ENCODE measurements at regions not wholly inside any gene's neighbourhood (a gene's known extent, or its start where the extent isn't known, plus 50 kb on each side); places are given as distances from the start of the nearest gene placed in this dataset.

DNA sequence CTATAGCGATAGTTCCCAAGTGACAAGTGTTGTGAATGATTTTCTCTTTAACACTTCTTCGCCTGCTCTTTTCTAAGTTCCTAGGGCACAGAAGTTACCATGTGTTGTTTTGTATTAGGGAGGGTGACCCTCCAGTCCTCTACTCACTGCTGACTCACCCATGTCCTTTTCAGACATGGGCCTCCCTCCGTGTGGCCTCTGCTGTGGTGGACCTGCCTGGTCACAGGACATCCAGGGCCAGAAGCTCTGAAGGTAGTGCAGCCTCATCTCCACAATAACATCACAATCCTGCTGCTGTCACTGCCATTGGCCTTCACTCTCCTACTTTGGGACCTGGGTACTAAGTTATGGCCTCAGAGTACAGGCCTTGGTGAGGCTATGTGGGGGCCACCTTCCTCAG, 87.1 kb upstream of the TNFAIP3 start:
- TF ChIP-seq POLR2A (IDR thresholded peaks at IDR 0.05) = no peak
- TF ChIP-seq, protein P1, sequence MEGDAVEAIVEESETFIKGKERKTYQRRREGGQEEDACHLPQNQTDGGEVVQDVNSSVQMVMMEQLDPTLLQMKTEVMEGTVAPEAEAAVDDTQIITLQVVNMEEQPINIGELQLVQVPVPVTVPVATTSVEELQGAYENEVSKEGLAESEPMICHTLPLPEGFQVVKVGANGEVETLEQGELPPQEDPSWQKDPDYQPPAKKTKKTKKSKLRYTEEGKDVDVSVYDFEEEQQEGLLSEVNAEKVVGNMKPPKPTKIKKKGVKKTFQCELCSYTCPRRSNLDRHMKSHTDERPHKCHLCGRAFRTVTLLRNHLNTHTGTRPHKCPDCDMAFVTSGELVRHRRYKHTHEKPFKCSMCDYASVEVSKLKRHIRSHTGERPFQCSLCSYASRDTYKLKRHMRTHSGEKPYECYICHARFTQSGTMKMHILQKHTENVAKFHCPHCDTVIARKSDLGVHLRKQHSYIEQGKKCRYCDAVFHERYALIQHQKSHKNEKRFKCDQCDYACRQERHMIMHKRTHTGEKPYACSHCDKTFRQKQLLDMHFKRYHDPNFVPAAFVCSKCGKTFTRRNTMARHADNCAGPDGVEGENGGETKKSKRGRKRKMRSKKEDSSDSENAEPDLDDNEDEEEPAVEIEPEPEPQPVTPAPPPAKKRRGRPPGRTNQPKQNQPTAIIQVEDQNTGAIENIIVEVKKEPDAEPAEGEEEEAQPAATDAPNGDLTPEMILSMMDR (IDR thresholded peaks at IDR 0.05) = no peak

Data from upper lobe of left lung (tissue), 4 donors.